GM18508 (cell line): ENCODE measurements at regions not wholly inside any gene's neighbourhood (a gene's known extent, or its start where the extent isn't known, plus 50 kb on each side); places are given as distances from the start of the nearest gene placed in this dataset.

Experiments used
- ATAC-seq: cut with Tn5 transposase; IDR thresholded peaks from one replicate; pipeline ENCODE4 v1.9.1; 2021; ENCODE audit warnings: moderate number of reproducible peaks; ENCODE audit not compliant: insufficient read depth, unreplicated experiment

GRCh38 chr3:22284559-22284958 is 533.5 kb upstream of the ZNF385D start:
- no peak for ATAC-seq

- ATAC-seq: no peak
Measured at GRCh38 chr3:22288756-22289155, 537.7 kb upstream of the ZNF385D start.

GRCh38 chr3:22292681-22293080 is 541.7 kb upstream of the ZNF385D start:
- ATAC-seq: no peak

GRCh38 chr3:22296601-22297000 is 545.6 kb upstream of the ZNF385D start:
- ATAC-seq: no peak

- no peak for ATAC-seq
Measured at GRCh38 chr3:22297436-22297835, 546.4 kb upstream of the ZNF385D start.

GRCh38 chr3:22306454-22306853 is 555.4 kb upstream of the ZNF385D start:
- no peak for ATAC-seq

- ATAC-seq: no peak
Measured at GRCh38 chr3:22308871-22309270, 557.9 kb upstream of the ZNF385D start.

GRCh38 chr3:22315925-22316324 is 564.9 kb upstream of the ZNF385D start:
- no peak for ATAC-seq

- ATAC-seq: no peak
Measured at GRCh38 chr3:22318325-22318724, 567.3 kb upstream of the ZNF385D start.

- ATAC-seq: no peak
Measured at GRCh38 chr3:22319446-22319845, 568.4 kb upstream of the ZNF385D start.

- ATAC-seq: no peak
Measured at GRCh38 chr3:22322861-22323260, 571.9 kb upstream of the ZNF385D start.

GRCh38 chr3:22326305-22326704 is 575.3 kb upstream of the ZNF385D start:
- no peak for ATAC-seq

GRCh38 chr3:22334996-22335395 is 584.0 kb upstream of the ZNF385D start:
- ATAC-seq: no peak

- no peak for ATAC-seq
Measured at GRCh38 chr3:22349215-22349851, 598.3 kb upstream of the ZNF385D start.

GRCh38 chr3:22351806-22352205 is 600.8 kb upstream of the ZNF385D start:
- no peak for ATAC-seq

- ATAC-seq: no peak
Measured at GRCh38 chr3:22353126-22353525, 602.1 kb upstream of the ZNF385D start.

GRCh38 chr3:22358334-22358733 is 607.3 kb upstream of the ZNF385D start:
- no peak for ATAC-seq

- ATAC-seq: no peak
Measured at GRCh38 chr3:22360164-22360563, 609.2 kb upstream of the ZNF385D start.

GRCh38 chr3:22360970-22361369 is 610.0 kb upstream of the ZNF385D start:
- ATAC-seq: no peak

GRCh38 chr3:22361521-22361920 is 610.5 kb upstream of the ZNF385D start:
- ATAC-seq: no peak

- no peak for ATAC-seq
Measured at GRCh38 chr3:22364851-22365250, 613.8 kb upstream of the ZNF385D start.

GRCh38 chr3:22366781-22367180 is 615.8 kb upstream of the ZNF385D start:
- ATAC-seq: no peak

- ATAC-seq: no peak
Measured at GRCh38 chr3:22371036-22371435, 620.0 kb upstream of the ZNF385D start.
